HG03457 (cell line): ENCODE measurements at regions not wholly inside any gene's neighbourhood (a gene's known extent, or its start where the extent isn't known, plus 50 kb on each side); places are given as distances from the start of the nearest gene placed in this dataset.

Experiments used
- ATAC-seq: cut with Tn5 transposase; IDR thresholded peaks from one replicate; pipeline ENCODE4 v1.9.1; 2021; ENCODE audit warnings: moderate number of reproducible peaks; ENCODE audit not compliant: unreplicated experiment

- no peak for ATAC-seq
Measured at GRCh38 chr2:177340158-177340557, 52.4 kb upstream of the AGPS start.

GRCh38 chr2:177342736-177343135, 49.8 kb upstream of the AGPS start:
- no peak for ATAC-seq
